ENCODE measurements at regions not wholly inside any gene's neighbourhood (a gene's known extent, or its start where the extent isn't known, plus 50 kb on each side); places are given as distances from the start of the nearest gene placed in this dataset.

DNA sequence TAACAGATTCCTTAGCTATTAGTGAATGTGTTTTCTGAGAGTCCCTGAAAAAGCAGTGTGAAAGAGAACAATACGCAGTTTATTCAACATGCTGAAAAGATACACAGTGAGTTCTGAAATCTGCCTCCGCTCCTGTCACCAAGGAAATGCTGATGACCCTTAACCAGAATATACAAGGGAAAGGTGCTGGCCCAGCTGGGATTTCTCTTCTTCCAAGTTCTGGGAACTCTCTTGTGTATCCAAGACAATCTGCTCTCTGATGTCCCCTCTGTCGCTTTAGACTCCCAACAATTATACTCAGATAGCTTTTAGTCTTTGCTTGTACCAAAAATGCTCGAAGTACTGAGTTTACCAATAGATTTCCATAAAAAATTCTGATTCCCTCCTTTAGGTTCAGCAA lies 214.9 kb downstream of the TMEM167A start:
- no peak overlapping the region for H3K4me2 ChIP-seq (ENCODE audit: insufficient read depth, low read length)
- 1% methylated on average over 4 of the region's 4 CpGs for WGBS (ENCODE audit: insufficient coverage, low coverage, missing lambda C conversion rate)
- in situ Hi-C loops (cut with MboI), result no loop called here
- FAIRE-seq (no peak), ATAC-seq (no peak), DNase-seq (ENCODE audit: extremely low read depth in 1 of 4, low spot score in 3 of 4) (no peak)
- no peaks in the 10 kb centered on the region for H4K20me1 ChIP-seq (replicated peaks; ENCODE audit: control insufficient read depth, insufficient read depth, low read length)
- H2AFZ ChIP-seq (ENCODE audit: low read depth, low read length), result no peak overlapping the region
- H3K9ac ChIP-seq (ENCODE audit: insufficient read depth in 1 of 2, low read depth in 2 of 2, low read length in 2 of 2), result no peak overlapping the region
- H3K79me2 ChIP-seq (ENCODE audit: control insufficient read depth, insufficient read depth, low read length), result no peaks in the 10 kb centered on the region
- no peaks in the 10 kb centered on the region for H3K4me1 ChIP-seq (replicated peaks in 1 of 2; ENCODE audit: control insufficient read depth in 2 of 2, insufficient read depth in 2 of 2, low read length in 2 of 2)
- BruUV-seq (replicated peaks), result no TSS peak
- no peaks in the 10 kb centered on the region for H3K36me3 ChIP-seq (ENCODE audit: control insufficient read depth, insufficient read depth, low read length)
- no peak for TF ChIP-seq BCOR (IDR thresholded peaks at IDR 0.05)
- TF ChIP-seq, protein P1, sequence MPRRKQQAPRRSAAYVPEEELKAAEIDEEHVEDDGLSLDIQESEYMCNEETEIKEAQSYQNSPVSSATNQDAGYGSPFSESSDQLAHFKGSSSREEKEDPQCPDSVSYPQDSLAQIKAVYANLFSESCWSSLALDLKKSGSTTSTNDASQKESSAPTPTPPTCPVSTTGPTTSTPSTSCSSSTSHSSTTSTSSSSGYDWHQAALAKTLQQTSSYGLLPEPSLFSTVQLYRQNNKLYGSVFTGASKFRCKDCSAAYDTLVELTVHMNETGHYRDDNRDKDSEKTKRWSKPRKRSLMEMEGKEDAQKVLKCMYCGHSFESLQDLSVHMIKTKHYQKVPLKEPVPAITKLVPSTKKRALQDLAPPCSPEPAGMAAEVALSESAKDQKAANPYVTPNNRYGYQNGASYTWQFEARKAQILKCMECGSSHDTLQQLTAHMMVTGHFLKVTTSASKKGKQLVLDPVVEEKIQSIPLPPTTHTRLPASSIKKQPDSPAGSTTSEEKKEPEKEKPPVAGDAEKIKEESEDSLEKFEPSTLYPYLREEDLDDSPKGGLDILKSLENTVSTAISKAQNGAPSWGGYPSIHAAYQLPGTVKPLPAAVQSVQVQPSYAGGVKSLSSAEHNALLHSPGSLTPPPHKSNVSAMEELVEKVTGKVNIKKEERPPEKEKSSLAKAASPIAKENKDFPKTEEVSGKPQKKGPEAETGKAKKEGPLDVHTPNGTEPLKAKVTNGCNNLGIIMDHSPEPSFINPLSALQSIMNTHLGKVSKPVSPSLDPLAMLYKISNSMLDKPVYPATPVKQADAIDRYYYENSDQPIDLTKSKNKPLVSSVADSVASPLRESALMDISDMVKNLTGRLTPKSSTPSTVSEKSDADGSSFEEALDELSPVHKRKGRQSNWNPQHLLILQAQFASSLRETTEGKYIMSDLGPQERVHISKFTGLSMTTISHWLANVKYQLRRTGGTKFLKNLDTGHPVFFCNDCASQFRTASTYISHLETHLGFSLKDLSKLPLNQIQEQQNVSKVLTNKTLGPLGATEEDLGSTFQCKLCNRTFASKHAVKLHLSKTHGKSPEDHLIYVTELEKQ (CRISPR knock-in tag; IDR thresholded peaks at IDR 0.05), result no peak
- TF ChIP-seq CBX1 (IDR thresholded peaks at IDR 0.05; ENCODE audit: low read depth), result no peak
- TF ChIP-seq BDP1 (IDR thresholded peaks at IDR 0.05; ENCODE audit: insufficient read depth, insufficient read length), result no peak
- no peak for TF ChIP-seq CC2D1A (IDR thresholded peaks at IDR 0.05)
- TF ChIP-seq, protein P2, sequence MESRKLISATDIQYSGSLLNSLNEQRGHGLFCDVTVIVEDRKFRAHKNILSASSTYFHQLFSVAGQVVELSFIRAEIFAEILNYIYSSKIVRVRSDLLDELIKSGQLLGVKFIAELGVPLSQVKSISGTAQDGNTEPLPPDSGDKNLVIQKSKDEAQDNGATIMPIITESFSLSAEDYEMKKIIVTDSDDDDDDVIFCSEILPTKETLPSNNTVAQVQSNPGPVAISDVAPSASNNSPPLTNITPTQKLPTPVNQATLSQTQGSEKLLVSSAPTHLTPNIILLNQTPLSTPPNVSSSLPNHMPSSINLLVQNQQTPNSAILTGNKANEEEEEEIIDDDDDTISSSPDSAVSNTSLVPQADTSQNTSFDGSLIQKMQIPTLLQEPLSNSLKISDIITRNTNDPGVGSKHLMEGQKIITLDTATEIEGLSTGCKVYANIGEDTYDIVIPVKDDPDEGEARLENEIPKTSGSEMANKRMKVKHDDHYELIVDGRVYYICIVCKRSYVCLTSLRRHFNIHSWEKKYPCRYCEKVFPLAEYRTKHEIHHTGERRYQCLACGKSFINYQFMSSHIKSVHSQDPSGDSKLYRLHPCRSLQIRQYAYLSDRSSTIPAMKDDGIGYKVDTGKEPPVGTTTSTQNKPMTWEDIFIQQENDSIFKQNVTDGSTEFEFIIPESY (CRISPR knock-in tag; IDR thresholded peaks at IDR 0.05), result no peak
- no peak for TF ChIP-seq ZZZ3 (IDR thresholded peaks at IDR 0.05)
- H3K9me3 ChIP-seq (replicated peaks; ENCODE audit: control insufficient read depth, insufficient read depth, low read depth, low read length), result no peaks in the 10 kb centered on the region
- H3K27me3 ChIP-seq (ENCODE audit: control insufficient read depth in 2 of 2, insufficient read depth in 2 of 2, low read length in 2 of 2), result peaks cover 0 to 3% of the 10 kb centered on the region in 2 experiments; a peak in 1 of 5 replicates
- POLR2A ChIA-PET, result interaction anchor here (0.6 kb wide), 1 partner anchor 452 kb away, joined by 3 read pairs; no protein-coding TSS in a partner anchor
- CTCF ChIA-PET (ENCODE audit: low intra/inter-chr PET ratio), result no interaction called here
- no peak overlapping the region for H3K27ac ChIP-seq (ENCODE audit: extremely low read depth, low read depth, low read length)
- H3K9me1 ChIP-seq (ENCODE audit: control insufficient read depth, insufficient read depth, low read length), result no peaks in the 10 kb centered on the region
- no peak overlapping the region for H3K4me3 ChIP-seq
- intact Hi-C loops (cut with micrococcal nuclease), result no loop called here
